HG03280 (cell line): ENCODE measurements at regions not wholly inside any gene's neighbourhood (a gene's known extent, or its start where the extent isn't known, plus 50 kb on each side); places are given as distances from the start of the nearest gene placed in this dataset.
"Not testable (repeated sequence)": the region's sequence is repeated elsewhere in the genome, so short reads cannot be mapped to it uniquely, and the experiment has no call there.

Experiments used
- ATAC-seq: cut with Tn5 transposase; IDR thresholded peaks from one replicate; pipeline ENCODE4 v1.9.1; 2021; ENCODE audit warnings: mild to moderate bottlenecking, moderate library complexity; ENCODE audit not compliant: unreplicated experiment

GRCh38 chr1:222470252-222470805 lies 77.6 kb downstream of the HHIPL2 start:
- not testable (repeated sequence) for ATAC-seq

- no peak for ATAC-seq
Measured at GRCh38 chr1:222466150-222466865, 81.6 kb downstream of the HHIPL2 start.

DNA sequence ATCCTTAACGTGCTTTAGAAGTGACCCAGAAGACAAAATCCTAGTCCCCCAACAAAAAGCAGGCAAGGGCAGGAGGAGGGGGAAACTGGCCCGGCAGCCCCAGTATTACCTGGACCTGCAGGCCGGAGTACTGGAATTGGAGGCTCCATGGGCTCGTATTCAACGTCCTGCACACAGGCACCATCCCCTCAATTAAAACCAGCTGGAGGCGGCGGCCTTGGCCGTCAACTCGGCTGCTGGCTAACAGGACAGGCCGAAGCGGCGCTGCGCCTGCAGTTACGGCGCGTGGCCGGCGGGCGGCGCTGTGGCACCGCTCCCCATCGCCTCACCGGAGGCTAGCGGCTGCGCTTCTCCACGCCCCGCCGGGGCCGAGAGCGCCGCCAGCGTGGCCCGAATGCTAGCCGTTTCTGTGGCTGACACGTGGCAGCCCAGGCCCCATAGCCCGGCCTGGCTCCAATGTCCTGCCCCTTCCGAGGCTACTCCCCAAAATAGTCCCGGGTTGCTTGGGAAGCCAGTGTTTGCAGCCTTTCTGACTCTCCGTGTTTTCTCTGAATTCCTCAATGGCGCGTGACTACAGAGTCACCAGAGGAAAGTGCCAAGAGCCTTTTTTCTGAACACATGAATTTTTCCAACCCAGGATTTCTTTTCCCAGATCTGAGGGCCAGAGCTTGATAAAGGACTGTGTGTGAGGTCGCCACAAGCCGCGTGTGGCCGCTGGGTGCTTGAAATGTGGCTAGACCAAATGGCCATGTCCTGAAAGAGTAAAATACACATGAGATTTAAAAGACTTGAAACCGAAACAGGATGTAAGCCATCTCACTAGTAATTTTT lies 82.5 kb downstream of the HHIPL2 start:
- ATAC-seq: peak; percentile 94

- peak; percentile 12 for ATAC-seq
Measured at GRCh38 chr1:222464841-222465210, 83.1 kb downstream of the HHIPL2 start.

DNA sequence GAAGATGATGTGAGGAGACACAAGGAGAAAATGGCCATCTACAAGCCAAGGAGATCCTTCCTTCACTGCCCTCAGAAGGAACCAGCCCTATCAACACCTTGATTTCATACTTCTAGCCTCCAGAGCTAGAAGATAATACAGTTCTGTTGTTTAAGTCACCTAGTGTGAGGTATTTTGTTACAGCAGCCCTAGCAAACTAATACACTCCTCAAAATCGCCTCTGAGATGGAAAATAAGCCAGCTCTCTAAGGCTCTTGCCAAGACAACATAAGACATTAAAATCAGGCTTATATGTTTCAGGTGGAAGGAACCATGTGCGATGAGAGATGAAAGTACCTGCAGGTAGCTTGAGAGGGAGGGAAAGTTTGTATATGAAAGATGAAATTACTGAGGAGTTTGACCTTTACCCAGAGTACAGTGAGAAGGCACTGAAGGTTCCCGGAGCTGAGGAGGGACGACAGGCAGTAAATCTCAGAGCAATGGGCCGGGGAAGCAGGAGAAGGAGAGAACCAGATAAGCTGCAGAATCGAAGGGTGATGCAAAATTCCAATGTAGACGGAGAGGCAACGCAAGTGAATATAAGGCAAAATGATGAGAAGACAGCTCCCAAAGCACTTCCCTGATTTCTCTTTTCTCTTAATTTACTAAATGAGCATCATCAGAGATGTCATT lies 84.7 kb downstream of the HHIPL2 start:
- ATAC-seq: no peak

DNA sequence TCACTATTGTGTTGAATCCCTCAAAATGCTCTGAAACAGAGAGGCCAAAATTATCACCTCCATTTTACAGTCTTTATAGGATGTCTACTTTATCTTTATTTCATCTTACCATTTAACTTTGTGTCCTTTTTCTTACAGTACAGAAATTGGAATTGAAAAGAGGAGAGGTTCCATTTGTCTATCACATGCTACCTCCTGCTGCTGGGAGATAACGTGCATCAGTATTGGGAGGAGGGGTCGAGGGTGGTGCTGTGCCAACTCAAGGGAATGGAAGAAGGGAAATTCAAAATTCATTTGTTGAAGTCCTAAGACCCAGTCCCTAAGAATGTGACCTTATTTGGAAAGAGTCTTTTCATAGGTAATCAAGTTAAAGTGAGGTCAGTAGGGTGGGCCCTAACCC lies 85.3 kb downstream of the HHIPL2 start:
- no peak for ATAC-seq

- no peak for ATAC-seq
Measured at GRCh38 chr1:222461941-222462340, 86.0 kb downstream of the HHIPL2 start.

- no peak for ATAC-seq
Measured at GRCh38 chr1:222459652-222460051, 88.3 kb downstream of the HHIPL2 start.

GRCh38 chr1:222457513-222457912 lies 90.4 kb downstream of the HHIPL2 start:
- no peak for ATAC-seq

- no peak for ATAC-seq
Measured at GRCh38 chr1:222457084-222457483, 90.8 kb downstream of the HHIPL2 start.

DNA sequence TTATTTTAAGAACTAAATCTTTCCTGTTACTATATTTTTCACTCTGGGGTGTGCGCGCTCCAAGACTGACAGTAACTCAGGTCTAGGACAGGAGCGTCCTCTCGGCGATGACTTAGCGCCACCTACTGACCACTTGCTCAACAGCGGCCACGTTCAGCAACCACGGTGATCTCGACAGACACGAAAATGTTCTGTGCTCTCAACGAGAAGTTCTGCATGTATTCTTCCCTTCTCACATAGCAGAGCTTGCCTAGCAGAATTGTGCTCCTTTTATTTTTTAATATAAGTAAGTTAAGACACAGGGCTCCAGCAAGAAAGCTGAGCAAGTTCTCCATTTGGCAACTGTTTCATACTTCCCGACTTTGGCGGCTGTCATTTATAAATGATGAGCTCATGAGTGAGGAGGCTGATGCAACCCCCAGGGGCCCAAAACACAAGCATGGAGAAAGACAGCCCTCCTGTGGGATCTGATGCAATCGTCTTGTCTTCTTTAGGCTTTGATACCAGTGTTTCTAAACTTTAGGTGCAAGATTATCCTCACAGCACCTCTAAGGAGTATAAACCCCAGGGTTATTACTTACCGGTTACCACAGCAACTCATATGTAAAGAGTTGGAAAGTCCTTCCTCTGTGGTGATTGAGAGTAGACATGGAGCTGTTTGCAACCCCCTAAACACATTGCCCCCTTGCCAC lies 92.6 kb downstream of the HHIPL2 start:
- peak; percentile 97 for ATAC-seq

- no peak for ATAC-seq
Measured at GRCh38 chr1:222454782-222455181, 93.1 kb downstream of the HHIPL2 start.

DNA sequence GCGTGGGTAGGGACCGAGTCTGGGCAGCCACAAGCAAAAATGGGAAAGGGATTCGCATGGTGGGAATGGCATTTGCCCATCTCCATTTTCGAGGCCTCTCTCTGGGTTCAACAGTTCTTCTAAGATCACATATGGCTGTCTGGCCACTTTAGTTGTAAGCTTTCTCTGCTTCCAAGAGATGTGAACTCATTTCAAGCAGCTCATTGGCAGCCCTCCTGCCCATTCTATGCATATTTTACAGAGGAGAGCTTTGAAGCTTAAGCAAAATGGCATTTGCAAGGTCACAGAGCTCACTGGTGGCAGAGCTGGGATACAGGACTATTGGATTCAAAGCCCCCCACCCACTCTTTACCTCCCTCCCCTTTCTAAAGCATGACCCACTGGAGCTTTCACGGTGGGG lies 93.7 kb downstream of the HHIPL2 start:
- ATAC-seq: no peak

DNA sequence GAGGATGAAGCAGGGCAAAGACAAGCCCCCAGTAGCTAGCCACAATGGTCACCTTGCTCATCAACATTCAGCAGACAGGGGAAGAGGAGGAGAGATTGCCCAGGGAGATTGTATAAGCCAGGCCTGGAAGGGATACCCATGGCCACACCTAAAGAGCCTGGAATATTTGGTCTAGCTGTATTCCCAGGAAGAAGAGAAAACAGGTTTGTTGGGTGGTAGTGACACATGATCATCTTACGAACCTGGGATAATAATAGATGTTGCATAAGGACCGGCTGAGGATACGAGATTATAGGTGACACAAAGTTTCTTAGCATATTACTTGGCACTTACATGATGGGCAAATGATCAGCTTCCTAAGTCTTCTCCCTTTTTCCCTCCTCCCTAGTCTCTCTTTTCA lies 95.9 kb downstream of the HHIPL2 start:
- ATAC-seq: no peak

- no peak for ATAC-seq
Measured at GRCh38 chr1:222443566-222443965, 104.3 kb downstream of the HHIPL2 start.

- ATAC-seq: no peak
Measured at GRCh38 chr1:222441066-222441465, 106.8 kb downstream of the HHIPL2 start.

DNA sequence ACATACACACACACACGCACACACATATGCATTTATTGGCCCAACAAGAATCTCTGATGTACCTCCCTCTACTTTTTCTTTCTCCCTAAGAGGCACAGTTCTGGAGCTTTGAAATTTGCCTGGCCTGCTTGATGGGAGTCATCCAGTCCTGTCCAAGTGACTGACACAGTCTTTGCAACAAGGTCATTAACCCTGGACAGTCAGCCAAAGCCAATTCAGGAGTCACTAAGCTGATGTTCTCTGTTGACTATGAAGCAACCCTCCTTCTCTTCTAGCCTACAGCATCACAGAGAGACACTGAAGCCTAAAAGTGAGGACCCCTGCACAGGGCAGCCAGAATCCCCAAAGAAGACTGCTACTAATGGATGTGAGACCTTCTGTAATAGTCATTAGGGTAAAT lies 123.1 kb downstream of the HHIPL2 start:
- no peak for ATAC-seq

DNA sequence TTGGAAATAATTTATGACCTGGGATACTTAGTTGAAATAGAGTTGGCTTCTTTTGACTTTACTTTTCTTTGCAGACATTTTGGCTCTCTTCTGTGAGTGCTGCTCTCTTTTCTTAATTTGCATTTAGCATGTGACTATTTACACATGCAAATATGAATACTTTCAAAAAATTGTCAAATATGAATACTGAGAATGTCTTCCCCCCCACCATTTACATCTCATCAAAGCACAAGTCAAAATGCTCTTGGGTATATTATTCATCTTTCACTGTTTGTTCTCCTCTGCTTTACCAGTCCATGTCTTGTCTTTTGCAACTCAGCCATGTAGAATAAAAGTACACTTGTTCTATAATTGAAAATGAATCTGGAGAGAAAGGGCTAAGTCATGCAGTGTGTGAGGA lies 126.5 kb downstream of the HHIPL2 start:
- no peak for ATAC-seq

DNA sequence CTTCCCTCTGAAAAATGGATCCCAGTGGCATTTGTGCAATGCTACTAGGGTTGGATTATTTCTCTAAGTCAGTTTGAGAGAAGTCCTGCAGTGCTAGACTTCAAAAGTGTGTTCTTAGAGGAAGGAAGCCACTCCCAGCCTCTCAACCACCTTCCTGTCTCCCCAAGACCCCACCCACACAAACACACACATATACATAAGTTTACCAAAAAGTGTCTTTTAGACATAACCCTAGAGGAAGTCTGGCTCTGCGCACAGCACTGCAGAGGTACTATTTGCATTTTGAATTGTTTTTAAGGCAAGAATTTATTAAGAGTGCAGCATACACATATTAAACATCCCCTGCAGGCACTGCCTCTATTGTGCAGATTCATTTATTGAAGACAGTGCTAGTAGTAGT lies 127.3 kb downstream of the HHIPL2 start:
- ATAC-seq: no peak

- ATAC-seq: no peak
Measured at GRCh38 chr1:222418654-222419053, 129.2 kb downstream of the HHIPL2 start.

- ATAC-seq: no peak
Measured at GRCh38 chr1:222417264-222417663, 130.6 kb downstream of the HHIPL2 start.
